Endodermal cell (in vitro differentiated cells): ENCODE measurements at regions not wholly inside any gene's neighbourhood (a gene's known extent, or its start where the extent isn't known, plus 50 kb on each side); places are given as distances from the start of the nearest gene placed in this dataset.

ENCODE experiments used
- DNase-seq: peaks from one replicate; pipeline ENCODE4 v3.0.0-alpha.2; 2017
- H3K27ac ChIP-seq: 2 replicates; pipeline ENCODE4 v1.5.1; 2013; ENCODE audit warnings: mild to moderate bottlenecking, low read depth, low read length, moderate library complexity
- H3K27me3 ChIP-seq: 2 replicates; pipeline ENCODE4 v1.6.1; 2013; ENCODE audit warnings: mild to moderate bottlenecking, low read length, moderate library complexity; ENCODE audit not compliant: insufficient read depth, control insufficient read depth, poor library complexity, severe bottlenecking
- H3K36me3 ChIP-seq: 2 replicates; pipeline ENCODE4 v1.7.0; 2013; ENCODE audit warnings: mild to moderate bottlenecking, low read length, moderate library complexity; ENCODE audit not compliant: control insufficient read depth, insufficient read depth
- H3K4me1 ChIP-seq: one replicate; pipeline ENCODE4 v1.7.0; 2013; ENCODE audit warnings: low read length; ENCODE audit not compliant: control insufficient read depth, insufficient read depth
- H3K4me3 ChIP-seq: 2 replicates; pipeline ENCODE4 v1.5.1; 2013; ENCODE audit warnings: mild to moderate bottlenecking, low read length, moderate library complexity
- H3K9ac ChIP-seq: 2 replicates; pipeline ENCODE4 v1.6.1; 2013; ENCODE audit warnings: mild to moderate bottlenecking, low read length, moderate library complexity; ENCODE audit not compliant: poor library complexity, severe bottlenecking; ENCODE audit errors: extremely low read depth
- H3K9me3 ChIP-seq: 2 replicates; pipeline ENCODE4 v1.6.1; 2013; ENCODE audit warnings: mild to moderate bottlenecking, low read length, moderate library complexity; ENCODE audit not compliant: control insufficient read depth
- H3K27ac Mint-ChIP-seq: 2 replicates; pipeline ENCODE4 v1.8.0; 2020; ENCODE audit warnings: mixed read lengths
- H3K27me3 Mint-ChIP-seq: 2 replicates; pipeline ENCODE4 v1.8.0; 2021; ENCODE audit warnings: mild to moderate bottlenecking, mixed read lengths; ENCODE audit not compliant: insufficient read depth
- H3K36me3 Mint-ChIP-seq: 2 replicates; pipeline ENCODE4 v1.8.0; 2020; ENCODE audit warnings: low read depth, mixed read lengths
- H3K4me1 Mint-ChIP-seq: 2 replicates; pipeline ENCODE4 v1.8.0; 2020; ENCODE audit warnings: mixed read lengths
- H3K4me3 Mint-ChIP-seq: 2 replicates; pipeline ENCODE4 v1.8.0; 2020; ENCODE audit warnings: mild to moderate bottlenecking, moderate library complexity, mixed read lengths
- H3K9me3 Mint-ChIP-seq: 2 replicates; pipeline ENCODE4 v1.8.0; 2020; ENCODE audit warnings: mild to moderate bottlenecking, mixed read lengths
- WGBS, 2 experiments: methylation state at CpG; one replicate each; pipeline versions ENCODE4 v1.1.5 to v1.1.7; 2013; ENCODE audit warnings: missing lambda C conversion rate in 2 of 2, mixed read lengths in 1 of 2; ENCODE audit not compliant: insufficient coverage in 1 of 2, insufficient read length in 1 of 2; 5-methylcytosine and 5-hydroxymethylcytosine counted together
- TF ChIP-seq, protein P1 (sequence below): fragments of 200-600 bp; sonication (generic); conservative IDR thresholded peaks from 2 replicates; pipeline ENCODE4 v1.5.0; 2021; ENCODE audit warnings: antibody characterized with exemption, mild to moderate bottlenecking

DNA sequence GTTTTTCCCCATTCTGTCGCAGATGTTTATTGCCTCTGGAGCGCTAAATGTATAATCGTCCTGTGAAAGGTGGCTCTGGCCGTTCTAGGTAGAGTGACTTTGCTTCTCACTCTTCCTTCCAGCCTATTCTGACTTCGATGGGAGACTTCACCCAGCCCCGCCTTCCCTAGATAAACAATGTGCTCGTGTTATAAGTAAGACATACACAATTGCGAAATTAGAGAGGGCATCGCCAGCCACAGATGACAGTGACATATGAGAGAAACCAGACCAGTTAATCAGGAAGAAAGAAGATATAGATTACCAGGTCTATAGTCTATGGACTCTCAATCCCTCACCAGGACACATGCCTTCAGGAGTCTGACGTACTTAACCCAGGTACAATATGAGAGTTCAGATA lies 1050.5 kb upstream of the AUTS2 start:
- no peak overlapping the region for H3K27ac ChIP-seq
- no peak overlapping the region for H3K9ac ChIP-seq
- H3K9me3 Mint-ChIP-seq: no peaks in the 10 kb centered on the region
- H3K36me3 Mint-ChIP-seq: no peaks in the 10 kb centered on the region
- no peaks in the 10 kb centered on the region for H3K27me3 Mint-ChIP-seq
- H3K27me3 ChIP-seq: no peaks in the 10 kb centered on the region
- DNase-seq: no peak
- TF ChIP-seq, protein P1, sequence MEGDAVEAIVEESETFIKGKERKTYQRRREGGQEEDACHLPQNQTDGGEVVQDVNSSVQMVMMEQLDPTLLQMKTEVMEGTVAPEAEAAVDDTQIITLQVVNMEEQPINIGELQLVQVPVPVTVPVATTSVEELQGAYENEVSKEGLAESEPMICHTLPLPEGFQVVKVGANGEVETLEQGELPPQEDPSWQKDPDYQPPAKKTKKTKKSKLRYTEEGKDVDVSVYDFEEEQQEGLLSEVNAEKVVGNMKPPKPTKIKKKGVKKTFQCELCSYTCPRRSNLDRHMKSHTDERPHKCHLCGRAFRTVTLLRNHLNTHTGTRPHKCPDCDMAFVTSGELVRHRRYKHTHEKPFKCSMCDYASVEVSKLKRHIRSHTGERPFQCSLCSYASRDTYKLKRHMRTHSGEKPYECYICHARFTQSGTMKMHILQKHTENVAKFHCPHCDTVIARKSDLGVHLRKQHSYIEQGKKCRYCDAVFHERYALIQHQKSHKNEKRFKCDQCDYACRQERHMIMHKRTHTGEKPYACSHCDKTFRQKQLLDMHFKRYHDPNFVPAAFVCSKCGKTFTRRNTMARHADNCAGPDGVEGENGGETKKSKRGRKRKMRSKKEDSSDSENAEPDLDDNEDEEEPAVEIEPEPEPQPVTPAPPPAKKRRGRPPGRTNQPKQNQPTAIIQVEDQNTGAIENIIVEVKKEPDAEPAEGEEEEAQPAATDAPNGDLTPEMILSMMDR: no peak
- no peak overlapping the region for H3K4me3 Mint-ChIP-seq
- no peaks in the 10 kb centered on the region for H3K4me1 ChIP-seq
- 90 to 92% methylated on average over 9 to 10 of the region's 10 CpGs for WGBS, 2 experiments
- no peaks in the 10 kb centered on the region for H3K36me3 ChIP-seq
- H3K9me3 ChIP-seq: no peaks in the 10 kb centered on the region
- no peaks in the 10 kb centered on the region for H3K4me1 Mint-ChIP-seq
- H3K4me3 ChIP-seq: no peak overlapping the region
- H3K27ac Mint-ChIP-seq: no peak overlapping the region

DNA sequence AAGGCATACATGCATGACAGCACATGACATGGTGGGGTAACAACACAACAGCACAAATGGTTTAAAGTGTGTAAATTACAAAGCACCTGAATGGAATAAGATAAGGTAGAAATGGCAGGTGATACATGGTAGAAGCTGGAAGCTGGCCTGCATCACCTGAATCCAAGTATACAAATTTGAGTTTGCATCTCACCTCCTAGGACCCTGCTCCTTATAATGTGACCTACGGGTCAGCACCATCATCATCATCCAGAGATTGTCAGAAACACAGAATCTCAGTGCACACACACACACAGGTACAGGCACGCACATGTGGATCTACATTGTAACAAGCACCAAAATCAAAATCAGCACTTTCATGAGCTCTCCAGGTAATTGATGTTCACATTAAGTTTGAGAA lies 1048.2 kb upstream of the AUTS2 start:
- Histone ChIP-seq H3K27me3 (no peaks in the 10 kb centered on the region), H3K4me3 (no peak overlapping the region), H3K36me3 (no peaks in the 10 kb centered on the region), H3K9ac (no peak overlapping the region), H3K9me3 (no peaks in the 10 kb centered on the region), H3K27ac (no peak overlapping the region), H3K4me1 (no peaks in the 10 kb centered on the region)
- no peaks in the 10 kb centered on the region for H3K9me3 Mint-ChIP-seq
- H3K36me3 Mint-ChIP-seq: no peaks in the 10 kb centered on the region
- no peak overlapping the region for H3K27ac Mint-ChIP-seq
- no peaks in the 10 kb centered on the region for H3K27me3 Mint-ChIP-seq
- H3K4me1 Mint-ChIP-seq: no peaks in the 10 kb centered on the region
- H3K4me3 Mint-ChIP-seq: no peak overlapping the region
- WGBS, 2 experiments: 100% methylated on average over 1 to 2 of the region's 2 CpGs
- TF ChIP-seq, protein P1: no peak
- no peak for DNase-seq

DNA sequence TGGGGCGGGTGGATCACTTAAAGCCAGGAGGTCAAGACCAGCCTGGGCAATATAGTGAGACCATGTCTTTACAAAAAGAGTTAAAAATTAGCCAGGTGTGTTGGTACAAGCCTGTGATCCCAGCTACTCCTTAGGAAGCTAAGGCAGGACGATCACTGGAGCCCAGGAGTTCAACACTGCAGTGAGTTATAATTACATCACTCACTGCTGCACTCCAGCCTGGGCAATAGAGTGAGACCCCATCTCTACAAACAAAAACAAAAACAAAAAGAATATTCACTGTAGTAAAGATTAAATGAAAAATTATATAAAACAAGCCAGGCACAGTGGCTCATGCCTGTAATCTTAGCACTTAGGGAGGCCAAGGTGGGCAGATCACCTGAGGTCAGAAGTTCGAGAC lies 1047.6 kb upstream of the AUTS2 start:
- H3K27ac Mint-ChIP-seq: no peak overlapping the region
- Histone ChIP-seq H3K27me3 (no peaks in the 10 kb centered on the region), H3K9me3 (no peaks in the 10 kb centered on the region), H3K4me3 (no peak overlapping the region), H3K27ac (no peak overlapping the region), H3K4me1 (no peaks in the 10 kb centered on the region), H3K9ac (no peak overlapping the region), H3K36me3 (no peaks in the 10 kb centered on the region)
- no peaks in the 10 kb centered on the region for H3K4me1 Mint-ChIP-seq
- no peaks in the 10 kb centered on the region for H3K36me3 Mint-ChIP-seq
- H3K9me3 Mint-ChIP-seq: no peaks in the 10 kb centered on the region
- no peaks in the 10 kb centered on the region for H3K27me3 Mint-ChIP-seq
- WGBS, 2 experiments: 87 to 88% methylated on average over 2 to 3 of the region's 3 CpGs
- H3K4me3 Mint-ChIP-seq: no peak overlapping the region
- TF ChIP-seq, protein P1: no peak
- DNase-seq: no peak
